Bronchial epithelial cell (primary cell): ENCODE measurements at regions not wholly inside any gene's neighbourhood (a gene's known extent, or its start where the extent isn't known, plus 50 kb on each side); places are given as distances from the start of the nearest gene placed in this dataset.
"Not testable (repeated sequence)": the region's sequence is repeated elsewhere in the genome, so short reads cannot be mapped to it uniquely, and the experiment has no call there.

Experiments
- DNase-seq: peaks from one replicate; pipeline ENCODE4 v3.0.0-alpha.2; 2010; ENCODE audit warnings: low read depth
- FAIRE-seq: peaks from 2 replicates; lab custom pipeline; 2011; peaks lifted over from hg19 to GRCh38; lab: Jason Lieb, UNC
- H3K27me3 ChIP-seq: 2 replicates; pipeline ENCODE4 v1.5.1; 2011; ENCODE audit warnings: low read length; ENCODE audit not compliant: control insufficient read depth, insufficient read depth
- H3K36me3 ChIP-seq: 2 replicates; pipeline ENCODE4 v1.5.1; 2011; ENCODE audit warnings: low read length; ENCODE audit not compliant: control insufficient read depth, insufficient read depth
- H3K4me3 ChIP-seq: 2 replicates; pipeline ENCODE4 v1.5.1; 2011; ENCODE audit warnings: mild to moderate bottlenecking, low read depth, low read length, control low read depth
- TF ChIP-seq, protein P1 (sequence below): IDR thresholded peaks from 2 replicates; pipeline ENCODE4 v1.5.1; 2011; ENCODE audit warnings: mild to moderate bottlenecking, moderate library complexity, low read length, control low read depth, inconsistent platforms; ENCODE audit not compliant: insufficient read depth, severe bottlenecking

DNA sequence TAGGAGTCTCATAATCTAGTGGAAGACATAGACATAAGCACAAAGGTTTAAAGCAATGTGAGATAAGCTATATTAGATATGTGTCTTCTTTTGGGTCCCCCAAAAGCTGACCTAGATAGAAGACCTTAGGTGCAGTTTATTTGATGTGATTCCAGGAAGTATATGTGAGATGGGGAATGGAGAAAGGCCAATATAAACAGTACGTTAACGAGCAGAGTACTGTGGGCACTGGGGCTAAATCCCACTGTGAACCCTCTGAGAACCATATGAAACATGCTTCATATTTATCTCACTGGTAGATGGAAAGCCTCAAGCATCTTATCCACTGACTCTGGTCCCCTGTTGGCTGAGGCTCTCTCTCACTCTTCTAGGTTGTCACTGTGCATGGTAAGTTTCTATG, 62.6 kb upstream of the ZC3H15 start:
- Histone ChIP-seq H3K27me3 (no peaks in the 10 kb centered on the region), H3K4me3 (no peak overlapping the region), H3K36me3 (no peaks in the 10 kb centered on the region)
- FAIRE-seq (no peak), DNase-seq (no peak)
- TF ChIP-seq, protein P1, sequence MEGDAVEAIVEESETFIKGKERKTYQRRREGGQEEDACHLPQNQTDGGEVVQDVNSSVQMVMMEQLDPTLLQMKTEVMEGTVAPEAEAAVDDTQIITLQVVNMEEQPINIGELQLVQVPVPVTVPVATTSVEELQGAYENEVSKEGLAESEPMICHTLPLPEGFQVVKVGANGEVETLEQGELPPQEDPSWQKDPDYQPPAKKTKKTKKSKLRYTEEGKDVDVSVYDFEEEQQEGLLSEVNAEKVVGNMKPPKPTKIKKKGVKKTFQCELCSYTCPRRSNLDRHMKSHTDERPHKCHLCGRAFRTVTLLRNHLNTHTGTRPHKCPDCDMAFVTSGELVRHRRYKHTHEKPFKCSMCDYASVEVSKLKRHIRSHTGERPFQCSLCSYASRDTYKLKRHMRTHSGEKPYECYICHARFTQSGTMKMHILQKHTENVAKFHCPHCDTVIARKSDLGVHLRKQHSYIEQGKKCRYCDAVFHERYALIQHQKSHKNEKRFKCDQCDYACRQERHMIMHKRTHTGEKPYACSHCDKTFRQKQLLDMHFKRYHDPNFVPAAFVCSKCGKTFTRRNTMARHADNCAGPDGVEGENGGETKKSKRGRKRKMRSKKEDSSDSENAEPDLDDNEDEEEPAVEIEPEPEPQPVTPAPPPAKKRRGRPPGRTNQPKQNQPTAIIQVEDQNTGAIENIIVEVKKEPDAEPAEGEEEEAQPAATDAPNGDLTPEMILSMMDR = no peak

GRCh38 chr2:186424265-186424664, 61.8 kb upstream of the ZC3H15 start:
- TF ChIP-seq, protein P1 = no peak
- FAIRE-seq = no peak
- DNase-seq = no peak
- no peaks in the 10 kb centered on the region for H3K27me3 ChIP-seq
- no peaks in the 10 kb centered on the region for H3K36me3 ChIP-seq
- H3K4me3 ChIP-seq = no peak overlapping the region

- no peaks in the 10 kb centered on the region for H3K36me3 ChIP-seq
- H3K27me3 ChIP-seq = no peaks in the 10 kb centered on the region
- TF ChIP-seq, protein P1 = no peak
- FAIRE-seq (no peak), DNase-seq (no peak)
- H3K4me3 ChIP-seq = no peak overlapping the region
Observed at GRCh38 chr2:186425576-186425975, 60.5 kb upstream of the ZC3H15 start.

DNA sequence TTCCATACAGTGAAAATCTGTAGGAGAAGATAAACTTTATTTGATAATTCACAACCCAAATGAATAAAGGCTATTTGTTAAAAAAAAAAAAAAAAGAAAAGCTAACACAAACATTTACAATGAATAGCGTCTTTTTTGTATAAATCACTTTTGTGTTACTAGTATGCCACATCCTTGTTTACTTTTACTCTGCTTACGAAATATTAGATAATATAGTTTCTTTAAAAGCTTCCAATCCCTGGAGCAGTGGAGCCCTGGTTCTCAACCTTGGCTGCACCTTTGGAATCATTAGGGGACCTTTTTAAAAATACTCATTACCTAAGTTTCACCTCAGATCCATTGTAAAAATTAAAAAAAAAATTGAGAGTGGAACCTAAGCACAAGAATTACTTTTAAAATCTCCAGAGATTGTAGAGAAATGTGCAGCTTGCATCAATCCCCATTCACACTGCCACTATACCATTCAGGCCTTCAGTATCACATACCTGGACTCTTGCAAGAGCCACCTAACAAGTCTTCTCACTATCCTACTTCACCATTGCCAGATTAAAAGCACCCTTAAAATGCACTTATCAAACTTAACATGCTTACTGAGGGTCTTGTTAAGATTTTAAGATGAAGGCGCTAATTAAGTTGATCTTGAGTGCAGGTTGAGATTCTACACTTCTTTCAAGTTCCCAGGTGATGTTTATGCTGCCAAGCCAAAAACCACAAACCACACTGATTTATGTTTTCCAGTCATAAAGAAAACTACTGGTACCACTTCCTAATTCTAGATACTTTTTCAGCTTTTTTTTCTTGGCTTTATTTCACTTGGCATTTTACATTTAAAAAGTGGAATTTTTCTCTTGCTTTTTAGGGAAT, 59.7 kb upstream of the ZC3H15 start:
- Histone ChIP-seq H3K27me3 (no peaks in the 10 kb centered on the region), H3K4me3 (no peak overlapping the region), H3K36me3 (no peaks in the 10 kb centered on the region)
- TF ChIP-seq, protein P1 = no peak
- peak; percentile 9 for DNase-seq
- FAIRE-seq = no peak

DNA sequence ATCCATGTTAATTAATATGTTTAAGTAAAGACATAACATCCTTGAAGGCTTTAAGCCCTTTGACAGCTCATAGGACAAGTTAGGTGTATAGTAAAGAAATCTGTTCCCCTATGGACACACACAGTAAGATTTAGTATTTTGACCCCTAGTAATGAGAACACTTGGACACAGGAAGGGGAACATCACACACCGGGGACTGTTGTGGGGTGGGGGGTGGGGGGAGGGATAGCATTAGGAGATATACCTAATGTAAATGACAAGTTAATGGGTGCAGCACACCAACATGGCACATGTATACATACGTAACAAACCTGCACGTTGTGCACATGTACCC, 59.1 kb upstream of the ZC3H15 start:
- not testable (repeated sequence) for H3K4me3 ChIP-seq, FAIRE-seq, H3K36me3 ChIP-seq, H3K27me3 ChIP-seq, DNase-seq

GRCh38 chr2:186427970-186428369, 58.1 kb upstream of the ZC3H15 start:
- FAIRE-seq (no peak), DNase-seq (peak; percentile 26)
- Histone ChIP-seq H3K36me3 (no peaks in the 10 kb centered on the region), H3K4me3 (no peak overlapping the region), H3K27me3 (no peaks in the 10 kb centered on the region)
- TF ChIP-seq, protein P1 = no peak
